ENCODE measurements at regions not wholly inside any gene's neighbourhood (a gene's known extent, or its start where the extent isn't known, plus 50 kb on each side); places are given as distances from the start of the nearest gene placed in this dataset.

GRCh38 chr6:113449051-113449450, 408.1 kb upstream of the MARCKS start:
- DNase-seq (ENCODE audit: low read depth), result no peak

DNA sequence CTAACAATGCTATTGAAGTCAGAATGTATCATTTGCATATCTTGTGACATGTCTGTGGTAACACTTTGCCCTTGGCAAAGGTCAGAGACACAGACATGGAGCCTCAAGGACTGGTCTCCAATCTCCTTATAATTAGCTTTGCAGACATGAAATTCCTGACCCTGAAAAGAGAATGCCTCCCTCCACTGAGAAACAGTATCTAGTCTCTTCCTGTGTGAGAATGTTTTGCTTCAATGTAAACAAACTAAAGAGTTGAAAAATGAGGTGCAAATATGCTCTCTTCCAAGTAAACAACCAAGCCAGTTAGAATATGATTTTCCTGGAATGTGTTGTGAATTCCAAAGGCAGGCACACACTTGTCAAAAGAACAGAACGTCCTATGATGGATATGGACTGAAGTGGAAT, 407.1 kb upstream of the MARCKS start:
- no peak for DNase-seq (ENCODE audit: low read depth)

- no peak for DNase-seq (ENCODE audit: low read depth)
These were observed 406.1 kb upstream of the MARCKS start for GRCh38 chr6:113451049-113451448.

DNA sequence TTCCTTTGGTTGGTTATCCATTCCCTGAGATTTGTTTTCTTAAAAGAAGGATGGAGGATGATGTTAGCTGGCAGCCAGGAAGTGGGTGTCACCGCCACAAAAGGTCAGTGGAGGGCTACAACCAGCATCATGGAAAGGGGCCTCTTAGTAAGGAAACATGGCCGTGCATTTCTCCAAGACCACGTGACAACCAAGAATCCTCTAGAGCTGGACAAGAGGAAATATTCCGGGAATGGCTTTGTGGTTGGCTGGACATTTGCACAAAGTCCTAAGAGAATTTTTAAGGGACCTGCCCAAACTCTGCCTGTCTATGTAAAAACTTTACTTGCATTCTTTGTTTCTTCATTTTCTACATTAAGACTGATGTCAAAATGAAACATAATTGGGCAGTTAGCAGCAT, 399.9 kb upstream of the MARCKS start:
- peak; percentile 45 for DNase-seq (ENCODE audit: low read depth)

GRCh38 chr6:113457751-113458150, 399.4 kb upstream of the MARCKS start:
- no peak for DNase-seq (ENCODE audit: low read depth)

DNA sequence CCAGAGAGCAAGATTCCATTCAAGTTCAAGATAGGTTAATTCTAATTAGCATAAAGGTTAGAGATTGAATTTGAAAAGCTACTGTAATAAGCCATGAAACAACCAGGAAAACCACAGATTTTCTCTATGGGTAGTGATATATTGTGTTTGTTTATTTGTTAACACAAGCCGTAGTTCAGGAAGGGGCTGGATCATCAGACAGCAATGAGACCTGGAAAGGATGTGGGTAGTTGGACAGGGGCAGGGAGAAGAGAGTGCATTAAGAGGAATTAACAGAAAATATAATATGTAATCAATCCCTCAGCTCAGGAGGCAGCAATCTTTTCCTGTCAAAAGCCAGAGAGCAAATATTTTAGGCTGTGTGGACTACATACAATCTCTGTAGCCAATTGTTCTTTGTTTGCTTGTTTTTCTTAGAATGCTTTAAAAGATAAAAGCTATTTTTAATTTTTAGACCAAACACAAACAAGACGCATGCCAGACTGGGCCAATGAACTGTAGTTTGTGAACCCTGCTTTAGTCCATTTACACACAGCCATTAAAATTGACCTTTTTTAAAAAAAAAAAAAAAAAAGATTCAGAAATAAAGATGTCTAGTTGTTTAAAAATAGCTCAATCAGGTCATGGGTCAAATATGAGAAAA, 398.7 kb upstream of the MARCKS start:
- no peak for DNase-seq (ENCODE audit: low read depth)

GRCh38 chr6:113461153-113461932, 395.8 kb upstream of the MARCKS start:
- no peak for DNase-seq (ENCODE audit: low read depth)

- peak; percentile 27 for DNase-seq (ENCODE audit: low read depth)
These were observed 392.6 kb upstream of the MARCKS start for GRCh38 chr6:113464536-113464935.

- peak; percentile 71 for DNase-seq (ENCODE audit: low read depth)
These were observed 392.2 kb upstream of the MARCKS start for GRCh38 chr6:113464960-113465359.

GRCh38 chr6:113466526-113466925, 390.6 kb upstream of the MARCKS start:
- DNase-seq (ENCODE audit: low read depth), result no peak

GRCh38 chr6:113475392-113475791, 381.8 kb upstream of the MARCKS start:
- no peak for DNase-seq (ENCODE audit: low read depth)

- peak; percentile 57 for DNase-seq (ENCODE audit: low read depth)
These were observed 380.0 kb upstream of the MARCKS start for GRCh38 chr6:113476937-113477839.

- DNase-seq (ENCODE audit: low read depth), result no peak
These were observed 376.5 kb upstream of the MARCKS start for GRCh38 chr6:113480616-113481015.

DNA sequence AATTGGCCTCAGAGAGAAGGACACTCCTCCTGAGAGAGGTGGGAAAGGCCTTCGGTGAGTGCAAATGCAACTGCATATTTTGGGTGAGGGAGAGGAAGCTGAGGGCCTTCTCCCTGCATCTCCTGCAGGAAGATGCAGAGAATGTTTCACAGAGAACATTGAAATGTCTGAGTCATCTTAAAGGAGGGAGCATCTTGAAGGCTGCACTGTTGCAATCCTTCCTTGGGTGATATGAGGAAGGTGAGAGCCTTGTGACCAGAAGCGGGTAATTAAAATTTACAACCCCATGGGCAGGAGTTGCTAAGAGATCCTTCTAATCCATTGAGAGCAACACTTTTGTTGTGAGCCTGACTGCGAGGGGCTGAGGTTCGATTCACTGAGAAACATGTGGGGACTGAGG, 375.7 kb upstream of the MARCKS start:
- no peak for DNase-seq (ENCODE audit: low read depth)

GRCh38 chr6:113481910-113482309, 375.2 kb upstream of the MARCKS start:
- DNase-seq (ENCODE audit: low read depth), result no peak

DNA sequence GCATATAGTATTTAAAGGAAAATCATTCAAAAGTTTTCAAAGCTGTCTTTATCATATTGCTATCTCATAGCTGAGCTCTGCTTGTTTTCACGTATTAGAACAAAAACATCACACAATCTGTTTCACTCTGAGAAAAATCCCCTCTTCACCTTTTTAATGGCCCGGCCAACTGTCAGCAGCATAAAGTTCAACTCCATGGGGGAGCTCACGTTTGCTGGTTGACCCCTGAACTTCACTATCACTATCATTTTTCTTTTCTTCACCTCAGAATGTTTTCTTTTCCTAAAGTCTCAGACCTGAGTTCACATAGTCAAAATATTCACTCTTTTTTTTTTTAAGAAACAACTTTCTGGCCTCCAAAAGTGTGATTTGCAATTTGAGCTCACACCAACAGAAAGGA, 374.4 kb upstream of the MARCKS start:
- DNase-seq (ENCODE audit: low read depth), result no peak

DNA sequence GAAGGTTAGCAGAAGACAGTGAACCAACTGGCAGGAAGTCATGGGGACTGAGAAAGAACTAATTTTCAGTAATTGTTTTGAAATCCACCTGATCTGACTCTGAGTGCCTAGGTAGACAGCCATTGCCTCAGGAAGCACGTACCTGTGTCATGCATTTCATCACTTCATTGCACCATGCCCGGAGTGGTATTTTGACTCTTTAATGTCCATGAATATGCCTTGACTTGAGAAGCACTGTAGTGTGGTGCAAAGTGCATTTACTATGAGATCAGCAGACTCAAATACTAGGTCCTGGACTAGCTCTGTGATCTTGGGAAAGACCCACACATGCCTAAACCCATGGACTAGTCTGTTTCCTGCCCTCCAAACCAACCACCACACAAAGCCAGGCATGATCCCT, 370.9 kb upstream of the MARCKS start:
- DNase-seq (ENCODE audit: low read depth), result no peak

- no peak for DNase-seq (ENCODE audit: low read depth)
These were observed 369.6 kb upstream of the MARCKS start for GRCh38 chr6:113487489-113488058.

DNA sequence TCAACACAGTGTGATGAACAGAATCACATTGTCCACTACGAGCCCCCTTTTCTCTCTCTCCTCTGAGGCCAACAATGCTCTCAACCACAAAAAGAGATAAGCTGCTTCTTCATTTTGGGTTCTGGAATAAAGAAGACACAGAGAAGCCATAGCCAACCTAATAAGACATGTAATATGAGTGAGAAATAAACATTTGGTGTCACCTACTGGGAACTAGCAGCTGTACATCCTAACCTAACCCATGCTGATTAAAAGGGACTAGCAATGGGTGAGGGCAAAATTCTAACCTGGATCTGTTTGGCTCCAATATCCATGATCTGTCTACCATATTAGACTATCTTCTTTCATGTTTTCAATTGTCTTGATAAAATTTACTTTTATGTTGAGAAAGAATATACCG, 369.1 kb upstream of the MARCKS start:
- DNase-seq (ENCODE audit: low read depth), result peak; percentile 18

DNA sequence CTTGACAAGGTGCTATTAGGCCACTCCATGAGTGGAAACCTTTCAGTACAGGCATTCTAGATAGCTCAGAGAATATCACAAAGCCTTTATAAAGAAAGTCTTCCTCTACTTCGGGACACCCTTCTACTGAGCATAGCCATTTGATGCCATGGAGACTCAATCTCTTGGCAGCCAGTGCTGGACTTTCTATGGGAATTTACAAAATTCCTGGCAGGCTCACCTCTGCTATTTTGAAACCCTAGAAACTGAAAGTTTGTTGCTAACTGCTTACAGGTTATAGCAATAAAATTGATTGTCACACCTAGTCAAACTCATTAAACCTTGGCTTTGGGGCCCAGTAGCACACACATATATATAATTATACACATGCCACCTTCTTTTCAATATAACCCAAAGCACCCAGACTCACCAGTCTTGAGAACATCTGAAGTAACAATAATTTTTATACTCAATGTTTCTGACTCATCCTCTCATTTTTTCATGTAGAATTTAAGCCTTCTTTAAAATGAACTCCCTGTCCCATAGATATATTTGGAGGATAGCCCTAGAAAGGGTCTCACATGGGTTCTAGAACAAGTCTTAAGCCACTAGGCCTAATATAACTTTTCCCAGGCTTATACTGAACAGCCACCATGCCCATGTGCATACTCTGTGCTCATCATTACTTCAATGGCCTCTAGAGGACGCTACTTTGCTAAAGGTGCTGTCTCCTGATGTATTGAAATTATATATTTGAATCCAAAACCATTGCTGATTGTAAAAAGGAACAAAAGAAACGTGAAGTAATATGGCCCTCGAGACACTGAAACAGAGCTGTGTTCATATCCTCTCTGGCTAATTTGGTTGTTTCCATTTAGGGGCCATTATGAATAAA, 368.1 kb upstream of the MARCKS start:
- peak; percentile 29 for DNase-seq (ENCODE audit: low read depth)
